NT2/D1 (cell line): ENCODE measurements at regions not wholly inside any gene's neighbourhood (a gene's known extent, or its start where the extent isn't known, plus 50 kb on each side); places are given as distances from the start of the nearest gene placed in this dataset.

Source experiments
- DNase-seq: peaks from one replicate; pipeline ENCODE4 v3.0.0-alpha.2; 2011; ENCODE audit warnings: low read depth, low spot score
- H3K27me3 ChIP-seq: 2 replicates; pipeline ENCODE4 v1.6.0; 2011; ENCODE audit warnings: mild to moderate bottlenecking; ENCODE audit not compliant: insufficient read length, insufficient read depth
- H3K36me3 ChIP-seq: 2 replicates; pipeline ENCODE4 v1.6.1; 2011; ENCODE audit warnings: mild to moderate bottlenecking, low read length, mixed read lengths; ENCODE audit not compliant: insufficient read depth, insufficient read length
- H3K4me1 ChIP-seq: 2 replicates; pipeline ENCODE4 v1.5.1; 2011; ENCODE audit not compliant: insufficient read depth, insufficient read length
- H3K4me3 ChIP-seq: 2 replicates; pipeline ENCODE4 v1.5.1; 2011; ENCODE audit warnings: low read depth; ENCODE audit not compliant: insufficient read length
- H3K9ac ChIP-seq: 2 replicates; pipeline ENCODE4 v1.6.0; 2011; ENCODE audit warnings: low read depth; ENCODE audit not compliant: insufficient read length
- H3K9me3 ChIP-seq: 2 replicates; pipeline ENCODE4 v1.5.1; 2011; ENCODE audit warnings: mild to moderate bottlenecking, low read length; ENCODE audit not compliant: insufficient read depth
- SUZ12 ChIP-seq: IDR thresholded peaks from 2 replicates; pipeline ENCODE4 v1.6.1; 2011; ENCODE audit not compliant: insufficient read length, insufficient read depth; ENCODE audit errors: extremely low read depth
- YY1 ChIP-seq: IDR thresholded peaks from 2 replicates; pipeline ENCODE4 v1.6.1; 2011; ENCODE audit not compliant: insufficient read length, insufficient read depth
- ZNF274 ChIP-seq: IDR thresholded peaks from 2 replicates; pipeline ENCODE4 v1.6.1; 2011; ENCODE audit warnings: mild to moderate bottlenecking, low read depth, low read length

- no peak overlapping the region for H3K4me3 ChIP-seq
- no peaks in the 10 kb centered on the region for H3K36me3 ChIP-seq
- H3K4me1 ChIP-seq, result no peaks in the 10 kb centered on the region
- no peak overlapping the region for H3K9ac ChIP-seq
- TF ChIP-seq YY1 (no peak), SUZ12 (no peak), ZNF274 (no peak)
- no peak for DNase-seq
- H3K27me3 ChIP-seq, result no peaks in the 10 kb centered on the region
- H3K9me3 ChIP-seq, result no peaks in the 10 kb centered on the region
Measured at GRCh38 chr1:14476170-14476955, 122.1 kb upstream of the KAZN start.

- Histone ChIP-seq H3K4me3 (no peak overlapping the region), H3K36me3 (no peaks in the 10 kb centered on the region), H3K4me1 (no peaks in the 10 kb centered on the region), H3K9ac (no peak overlapping the region), H3K9me3 (no peaks in the 10 kb centered on the region), H3K27me3 (no peaks in the 10 kb centered on the region)
- TF ChIP-seq SUZ12 (no peak), ZNF274 (no peak)
- no peak for DNase-seq
Measured at GRCh38 chr1:14478120-14478519, 120.4 kb upstream of the KAZN start.

GRCh38 chr1:14479865-14480264 is 118.6 kb upstream of the KAZN start:
- H3K4me1 ChIP-seq, result no peaks in the 10 kb centered on the region
- no peaks in the 10 kb centered on the region for H3K9me3 ChIP-seq
- H3K36me3 ChIP-seq, result no peaks in the 10 kb centered on the region
- H3K9ac ChIP-seq, result no peak overlapping the region
- H3K4me3 ChIP-seq, result no peak overlapping the region
- no peak for DNase-seq
- TF ChIP-seq SUZ12 (no peak), YY1 (no peak), ZNF274 (no peak)
- no peaks in the 10 kb centered on the region for H3K27me3 ChIP-seq

GRCh38 chr1:14482784-14483450 is 115.6 kb upstream of the KAZN start:
- no peaks in the 10 kb centered on the region for H3K36me3 ChIP-seq
- H3K9ac ChIP-seq, result no peak overlapping the region
- H3K27me3 ChIP-seq, result no peaks in the 10 kb centered on the region
- H3K9me3 ChIP-seq, result no peaks in the 10 kb centered on the region
- H3K4me3 ChIP-seq, result no peak overlapping the region
- TF ChIP-seq YY1 (no peak), ZNF274 (no peak), SUZ12 (no peak)
- H3K4me1 ChIP-seq, result no peaks in the 10 kb centered on the region
- DNase-seq, result no peak

GRCh38 chr1:14485285-14485684 is 113.2 kb upstream of the KAZN start:
- no peak for DNase-seq
- H3K9me3 ChIP-seq, result no peaks in the 10 kb centered on the region
- no peak for TF ChIP-seq ZNF274
- TF ChIP-seq SUZ12, result no peak
- no peak for TF ChIP-seq YY1
- H3K4me1 ChIP-seq, result no peaks in the 10 kb centered on the region
- H3K4me3 ChIP-seq, result no peak overlapping the region
- H3K9ac ChIP-seq, result no peak overlapping the region
- H3K27me3 ChIP-seq, result no peaks in the 10 kb centered on the region
- H3K36me3 ChIP-seq, result no peaks in the 10 kb centered on the region

- Histone ChIP-seq H3K4me3 (no peak overlapping the region), H3K4me1 (no peaks in the 10 kb centered on the region), H3K9me3 (no peaks in the 10 kb centered on the region), H3K36me3 (no peaks in the 10 kb centered on the region), H3K27me3 (no peaks in the 10 kb centered on the region), H3K9ac (no peak overlapping the region)
- DNase-seq, result no peak
- no peak for TF ChIP-seq ZNF274
- TF ChIP-seq YY1, result no peak
- no peak for TF ChIP-seq SUZ12
Measured at GRCh38 chr1:14486401-14487201, 111.9 kb upstream of the KAZN start.

GRCh38 chr1:14487671-14488070 is 110.8 kb upstream of the KAZN start:
- no peak overlapping the region for H3K9ac ChIP-seq
- no peaks in the 10 kb centered on the region for H3K27me3 ChIP-seq
- TF ChIP-seq ZNF274, result no peak
- TF ChIP-seq YY1, result no peak
- TF ChIP-seq SUZ12, result no peak
- H3K4me1 ChIP-seq, result no peaks in the 10 kb centered on the region
- no peaks in the 10 kb centered on the region for H3K9me3 ChIP-seq
- DNase-seq, result no peak
- H3K4me3 ChIP-seq, result no peak overlapping the region
- no peaks in the 10 kb centered on the region for H3K36me3 ChIP-seq
